Endodermal cell (in vitro differentiated cells): ENCODE measurements at regions not wholly inside any gene's neighbourhood (a gene's known extent, or its start where the extent isn't known, plus 50 kb on each side); places are given as distances from the start of the nearest gene placed in this dataset.

Experiments used
- DNase-seq: peaks from one replicate; pipeline ENCODE4 v3.0.0-alpha.2; 2017
- H3K27ac ChIP-seq: 2 replicates; pipeline ENCODE4 v1.5.1; 2013; ENCODE audit warnings: mild to moderate bottlenecking, low read depth, low read length, moderate library complexity
- H3K27me3 ChIP-seq: 2 replicates; pipeline ENCODE4 v1.6.1; 2013; ENCODE audit warnings: mild to moderate bottlenecking, low read length, moderate library complexity; ENCODE audit not compliant: insufficient read depth, control insufficient read depth, poor library complexity, severe bottlenecking
- H3K36me3 ChIP-seq: 2 replicates; pipeline ENCODE4 v1.7.0; 2013; ENCODE audit warnings: mild to moderate bottlenecking, low read length, moderate library complexity; ENCODE audit not compliant: control insufficient read depth, insufficient read depth
- H3K4me1 ChIP-seq: one replicate; pipeline ENCODE4 v1.7.0; 2013; ENCODE audit warnings: low read length; ENCODE audit not compliant: control insufficient read depth, insufficient read depth
- H3K4me3 ChIP-seq: 2 replicates; pipeline ENCODE4 v1.5.1; 2013; ENCODE audit warnings: mild to moderate bottlenecking, low read length, moderate library complexity
- H3K9ac ChIP-seq: 2 replicates; pipeline ENCODE4 v1.6.1; 2013; ENCODE audit warnings: mild to moderate bottlenecking, low read length, moderate library complexity; ENCODE audit not compliant: poor library complexity, severe bottlenecking; ENCODE audit errors: extremely low read depth
- H3K9me3 ChIP-seq: 2 replicates; pipeline ENCODE4 v1.6.1; 2013; ENCODE audit warnings: mild to moderate bottlenecking, low read length, moderate library complexity; ENCODE audit not compliant: control insufficient read depth
- H3K27ac Mint-ChIP-seq: 2 replicates; pipeline ENCODE4 v1.8.0; 2020; ENCODE audit warnings: mixed read lengths
- H3K27me3 Mint-ChIP-seq: 2 replicates; pipeline ENCODE4 v1.8.0; 2021; ENCODE audit warnings: mild to moderate bottlenecking, mixed read lengths; ENCODE audit not compliant: insufficient read depth
- H3K36me3 Mint-ChIP-seq: 2 replicates; pipeline ENCODE4 v1.8.0; 2020; ENCODE audit warnings: low read depth, mixed read lengths
- H3K4me1 Mint-ChIP-seq: 2 replicates; pipeline ENCODE4 v1.8.0; 2020; ENCODE audit warnings: mixed read lengths
- H3K4me3 Mint-ChIP-seq: 2 replicates; pipeline ENCODE4 v1.8.0; 2020; ENCODE audit warnings: mild to moderate bottlenecking, moderate library complexity, mixed read lengths
- H3K9me3 Mint-ChIP-seq: 2 replicates; pipeline ENCODE4 v1.8.0; 2020; ENCODE audit warnings: mild to moderate bottlenecking, mixed read lengths
- CTCF ChIP-seq: fragments of 200-600 bp; sonication (generic); conservative IDR thresholded peaks from 2 replicates; pipeline ENCODE4 v1.5.0; 2021; ENCODE audit warnings: antibody characterized with exemption, mild to moderate bottlenecking
- WGBS, 2 experiments: methylation state at CpG; one replicate each; pipeline versions ENCODE4 v1.1.5 to v1.1.7; 2013; ENCODE audit warnings: missing lambda C conversion rate in 2 of 2, mixed read lengths in 1 of 2; ENCODE audit not compliant: insufficient coverage in 1 of 2, insufficient read length in 1 of 2; 5-methylcytosine and 5-hydroxymethylcytosine counted together

GRCh38 chr11:105220121-105220520, 80.6 kb upstream of the CARD18 start:
- no peaks in the 10 kb centered on the region for H3K36me3 ChIP-seq
- Mint-ChIP-seq H3K27me3 (no peaks in the 10 kb centered on the region), H3K27ac (no peak overlapping the region), H3K36me3 (no peaks in the 10 kb centered on the region), H3K4me3 (no peak overlapping the region), H3K9me3 (peaks cover 3% of the 10 kb centered on the region), H3K4me1 (no peaks in the 10 kb centered on the region)
- no peak for TF ChIP-seq CTCF
- no peaks in the 10 kb centered on the region for H3K9me3 ChIP-seq
- H3K4me1 ChIP-seq = no peaks in the 10 kb centered on the region
- H3K27me3 ChIP-seq = no peaks in the 10 kb centered on the region
- H3K9ac ChIP-seq = no peak overlapping the region
- WGBS, 2 experiments = 81 to 90% methylated on average over 3 to 5 of the region's 5 CpGs
- H3K4me3 ChIP-seq = no peak overlapping the region
- no peak overlapping the region for H3K27ac ChIP-seq
- DNase-seq = no peak

GRCh38 chr11:105219670-105220069, 80.1 kb upstream of the CARD18 start:
- DNase-seq = no peak
- H3K4me3 ChIP-seq = no peak overlapping the region
- H3K27ac ChIP-seq = no peak overlapping the region
- no peaks in the 10 kb centered on the region for H3K9me3 ChIP-seq
- H3K27me3 Mint-ChIP-seq = no peaks in the 10 kb centered on the region
- H3K4me1 ChIP-seq = no peaks in the 10 kb centered on the region
- no peak overlapping the region for H3K9ac ChIP-seq
- H3K36me3 ChIP-seq = no peaks in the 10 kb centered on the region
- no peaks in the 10 kb centered on the region for H3K36me3 Mint-ChIP-seq
- H3K27me3 ChIP-seq = no peaks in the 10 kb centered on the region
- TF ChIP-seq CTCF = no peak
- WGBS, 2 experiments = 92 to 100% methylated on average over 1 to 6 of the region's 7 CpGs
- H3K4me3 Mint-ChIP-seq = no peak overlapping the region
- H3K27ac Mint-ChIP-seq = no peak overlapping the region
- H3K4me1 Mint-ChIP-seq = no peaks in the 10 kb centered on the region
- H3K9me3 Mint-ChIP-seq = peaks cover 3% of the 10 kb centered on the region

- no peak overlapping the region for H3K4me3 Mint-ChIP-seq
- H3K36me3 ChIP-seq = no peaks in the 10 kb centered on the region
- no peaks in the 10 kb centered on the region for H3K4me1 ChIP-seq
- peaks cover 3% of the 10 kb centered on the region for H3K9me3 Mint-ChIP-seq
- no peak overlapping the region for H3K4me3 ChIP-seq
- peak; percentile 65 for DNase-seq
- no peaks in the 10 kb centered on the region for H3K27me3 ChIP-seq
- H3K27ac Mint-ChIP-seq = no peak overlapping the region
- H3K4me1 Mint-ChIP-seq = no peaks in the 10 kb centered on the region
- H3K36me3 Mint-ChIP-seq = no peaks in the 10 kb centered on the region
- 95 to 98% methylated on average over 9 to 10 of the region's 10 CpGs for WGBS, 2 experiments
- no peaks in the 10 kb centered on the region for H3K9me3 ChIP-seq
- no peaks in the 10 kb centered on the region for H3K27me3 Mint-ChIP-seq
- H3K27ac ChIP-seq = no peak overlapping the region
- peak; percentile 46 for TF ChIP-seq CTCF
- H3K9ac ChIP-seq = no peak overlapping the region
Measured at GRCh38 chr11:105219269-105219668, 79.7 kb upstream of the CARD18 start.
